ENCODE measurements at regions not wholly inside any gene's neighbourhood (a gene's known extent, or its start where the extent isn't known, plus 50 kb on each side); places are given as distances from the start of the nearest gene placed in this dataset.

- TF ChIP-seq, protein P1, sequence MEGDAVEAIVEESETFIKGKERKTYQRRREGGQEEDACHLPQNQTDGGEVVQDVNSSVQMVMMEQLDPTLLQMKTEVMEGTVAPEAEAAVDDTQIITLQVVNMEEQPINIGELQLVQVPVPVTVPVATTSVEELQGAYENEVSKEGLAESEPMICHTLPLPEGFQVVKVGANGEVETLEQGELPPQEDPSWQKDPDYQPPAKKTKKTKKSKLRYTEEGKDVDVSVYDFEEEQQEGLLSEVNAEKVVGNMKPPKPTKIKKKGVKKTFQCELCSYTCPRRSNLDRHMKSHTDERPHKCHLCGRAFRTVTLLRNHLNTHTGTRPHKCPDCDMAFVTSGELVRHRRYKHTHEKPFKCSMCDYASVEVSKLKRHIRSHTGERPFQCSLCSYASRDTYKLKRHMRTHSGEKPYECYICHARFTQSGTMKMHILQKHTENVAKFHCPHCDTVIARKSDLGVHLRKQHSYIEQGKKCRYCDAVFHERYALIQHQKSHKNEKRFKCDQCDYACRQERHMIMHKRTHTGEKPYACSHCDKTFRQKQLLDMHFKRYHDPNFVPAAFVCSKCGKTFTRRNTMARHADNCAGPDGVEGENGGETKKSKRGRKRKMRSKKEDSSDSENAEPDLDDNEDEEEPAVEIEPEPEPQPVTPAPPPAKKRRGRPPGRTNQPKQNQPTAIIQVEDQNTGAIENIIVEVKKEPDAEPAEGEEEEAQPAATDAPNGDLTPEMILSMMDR (IDR thresholded peaks at IDR 0.05 in 8 of 11, conservative IDR thresholded peaks at IDR 0.05 in 3 of 11): no peak
- TF ChIP-seq POLR2A (IDR thresholded peaks at IDR 0.05) (no peak), POLR2AphosphoS5 (IDR thresholded peaks at IDR 0.05) (no peak)
Observed at GRCh38 chr10:108095932-108096925, 931.7 kb upstream of the SORCS1 start.

Data from spleen (tissue), 7 donors.